Right lobe of liver (tissue), 4 donors: ENCODE measurements at regions not wholly inside any gene's neighbourhood (a gene's known extent, or its start where the extent isn't known, plus 50 kb on each side); places are given as distances from the start of the nearest gene placed in this dataset.

Experiments used
- CTCF ChIP-seq, 4 donors: fragments of 200-600 bp in 3 of 4; fragments of 450-650 bp in 1 of 4; IDR thresholded peaks; one replicate each; pipeline versions ENCODE4 v1.5.1 to v1.8.0; 2016 to 2022; ENCODE audit warnings: antibody characterized with exemption in 4 of 4, mild to moderate bottlenecking in 2 of 4
- POLR2A ChIP-seq: fragments of 450-650 bp; IDR thresholded peaks from one replicate; pipeline ENCODE4 v1.6.1; 2017; ENCODE audit warnings: antibody characterized with exemption, mild to moderate bottlenecking
- donor health status: DM: no; HTN: no; CAD: no.
- donor health status: DM: no; HTN: no; CAD: no.
- donor health status: DM: no; HTN: yes; CAD: no.

- no peak for TF ChIP-seq POLR2A
- no peak for TF ChIP-seq CTCF (IDR thresholded peaks at IDR 0.05)
These were observed 70.3 kb upstream of the EPHA4 start for GRCh38 chr2:221642447-221642846.
